Natural killer cell (primary cell): ENCODE measurements at regions not wholly inside any gene's neighbourhood (a gene's known extent, or its start where the extent isn't known, plus 50 kb on each side); places are given as distances from the start of the nearest gene placed in this dataset.

Experiments used
- ATAC-seq, 3 donors: fragments of 150-1000 bp in 2 of 3; fragments of 200-7000 bp in 1 of 3; cut with Tn5 transposase; 1 replicate in 1 of 3; 2 replicates in 2 of 3; pipeline ENCODE4 v1.10.0; 2021; ENCODE audit warnings: mild to moderate bottlenecking in 2 of 3, moderate library complexity in 2 of 3
- DNase-seq, 2 donors: peaks; one replicate each; pipeline versions ENCODE4 v3.0.0 to v3.0.0-alpha.2; 2013 to 2021; ENCODE audit warnings: mixed read lengths in 1 of 2
- H3K27ac ChIP-seq: one replicate; pipeline ENCODE4 v1.5.1; 2013; ENCODE audit warnings: mild to moderate bottlenecking, low read length
- H3K27me3 ChIP-seq: one replicate; pipeline ENCODE4 v1.6.1; 2013; ENCODE audit warnings: low read length; ENCODE audit not compliant: control insufficient read depth, insufficient read depth
- H3K36me3 ChIP-seq: one replicate; pipeline ENCODE4 v1.6.1; 2013; ENCODE audit warnings: low read length; ENCODE audit not compliant: control insufficient read depth, insufficient read depth
- H3K4me1 ChIP-seq: one replicate; pipeline ENCODE4 v1.6.1; 2013; ENCODE audit warnings: low read length; ENCODE audit not compliant: control insufficient read depth, insufficient read depth
- H3K4me3 ChIP-seq: one replicate; pipeline ENCODE4 v1.5.1; 2013; ENCODE audit warnings: low read length
- H3K9me3 ChIP-seq: one replicate; pipeline ENCODE4 v1.6.1; 2013; ENCODE audit warnings: low read length; ENCODE audit not compliant: control insufficient read depth, insufficient read depth
- H3K27ac Mint-ChIP-seq, 2 donors: one replicate each; pipeline ENCODE4 v1.8.0; 2022; ENCODE audit warnings: mild to moderate bottlenecking in 2 of 2, mixed read lengths in 2 of 2, moderate library complexity in 1 of 2
- H3K27me3 Mint-ChIP-seq, 2 donors: one replicate each; pipeline ENCODE4 v1.8.0; 2022; ENCODE audit warnings: low read depth in 2 of 2, mixed read lengths in 2 of 2
- H3K36me3 Mint-ChIP-seq: one replicate; pipeline ENCODE4 v1.8.0; 2022; ENCODE audit warnings: mixed read lengths
- H3K4me1 Mint-ChIP-seq, 2 donors: one replicate each; pipeline ENCODE4 v1.8.0; 2022; ENCODE audit warnings: mixed read lengths in 2 of 2
- H3K4me3 Mint-ChIP-seq: one replicate; pipeline ENCODE4 v1.8.0; 2022; ENCODE audit warnings: mild to moderate bottlenecking, moderate library complexity, mixed read lengths
- H3K9me3 Mint-ChIP-seq, 2 donors: one replicate each; pipeline ENCODE4 v1.8.0; 2022; ENCODE audit warnings: mixed read lengths in 2 of 2
- WGBS: methylation state at CpG from one replicate; pipeline ENCODE4 v1.1.7; 2013; ENCODE audit warnings: missing lambda C conversion rate; ENCODE audit not compliant: insufficient coverage; 5-methylcytosine and 5-hydroxymethylcytosine counted together
- intact Hi-C: fragments of 100-400 bp; cut with micrococcal nuclease; formaldehyde crosslinking; loops from one replicate; pipeline ENCODE4 v1.14.2; 2022
- TF ChIP-seq, protein P1 (sequence below): fragments of 200-600 bp; IDR thresholded peaks from one replicate; pipeline ENCODE4 v1.8.0; 2022; ENCODE audit warnings: antibody characterized with exemption

DNA sequence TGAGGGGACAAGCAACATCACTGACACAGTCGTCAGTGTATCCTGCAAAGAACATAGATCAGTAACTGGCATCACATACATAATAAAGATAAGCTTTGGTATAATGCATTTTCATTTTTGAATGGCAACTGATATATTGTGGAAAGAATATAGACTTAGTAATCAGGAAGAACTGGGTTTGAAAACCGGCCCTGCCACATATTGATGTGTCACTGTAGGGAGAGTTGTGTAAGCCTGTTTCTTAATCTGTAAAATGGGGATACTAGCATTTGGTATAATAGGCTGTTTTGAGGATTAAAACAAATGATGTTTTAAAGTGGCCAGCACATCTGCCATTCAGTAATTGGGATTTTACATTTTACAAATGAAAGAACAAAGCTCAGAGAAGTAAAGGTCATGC is 277.8 kb upstream of the CNTNAP5 start:
- 81% methylated on average over 1 of the region's 2 CpGs for WGBS
- no peak overlapping the region for H3K27ac ChIP-seq

DNA sequence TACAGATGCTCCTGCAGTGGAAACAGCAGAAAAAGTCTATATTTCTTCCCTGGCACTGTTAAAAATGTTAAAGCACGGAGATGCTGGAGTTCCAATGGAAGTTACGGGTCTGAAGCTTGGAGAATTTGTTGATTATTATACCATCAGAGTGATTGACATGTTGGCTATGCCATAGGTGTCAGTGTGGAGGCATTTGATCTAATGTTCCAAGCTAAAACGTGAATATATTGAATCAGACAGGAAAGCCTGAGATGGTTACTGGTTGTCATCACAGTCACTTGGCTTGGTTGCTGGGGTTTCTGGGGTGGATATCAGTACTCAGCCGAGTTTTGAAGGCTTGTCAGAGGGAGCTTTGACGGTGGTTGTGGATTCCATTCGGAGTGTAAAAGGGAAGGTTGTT is 262.9 kb upstream of the CNTNAP5 start:
- H3K4me1 ChIP-seq: no peaks in the 10 kb centered on the region
- DNase-seq (no peak), ATAC-seq (no peak)
- intact Hi-C loops: no loop called here
- no peak overlapping the region for H3K4me3 Mint-ChIP-seq
- no peak overlapping the region for H3K27ac Mint-ChIP-seq
- TF ChIP-seq, protein P1, sequence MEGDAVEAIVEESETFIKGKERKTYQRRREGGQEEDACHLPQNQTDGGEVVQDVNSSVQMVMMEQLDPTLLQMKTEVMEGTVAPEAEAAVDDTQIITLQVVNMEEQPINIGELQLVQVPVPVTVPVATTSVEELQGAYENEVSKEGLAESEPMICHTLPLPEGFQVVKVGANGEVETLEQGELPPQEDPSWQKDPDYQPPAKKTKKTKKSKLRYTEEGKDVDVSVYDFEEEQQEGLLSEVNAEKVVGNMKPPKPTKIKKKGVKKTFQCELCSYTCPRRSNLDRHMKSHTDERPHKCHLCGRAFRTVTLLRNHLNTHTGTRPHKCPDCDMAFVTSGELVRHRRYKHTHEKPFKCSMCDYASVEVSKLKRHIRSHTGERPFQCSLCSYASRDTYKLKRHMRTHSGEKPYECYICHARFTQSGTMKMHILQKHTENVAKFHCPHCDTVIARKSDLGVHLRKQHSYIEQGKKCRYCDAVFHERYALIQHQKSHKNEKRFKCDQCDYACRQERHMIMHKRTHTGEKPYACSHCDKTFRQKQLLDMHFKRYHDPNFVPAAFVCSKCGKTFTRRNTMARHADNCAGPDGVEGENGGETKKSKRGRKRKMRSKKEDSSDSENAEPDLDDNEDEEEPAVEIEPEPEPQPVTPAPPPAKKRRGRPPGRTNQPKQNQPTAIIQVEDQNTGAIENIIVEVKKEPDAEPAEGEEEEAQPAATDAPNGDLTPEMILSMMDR: no peak
- H3K9me3 ChIP-seq: peaks cover 6% of the 10 kb centered on the region
- H3K9me3 Mint-ChIP-seq: peaks cover 10 to 25% of the 10 kb centered on the region in 2 donors
- 88% methylated on average over 5 of the region's 6 CpGs for WGBS
- peaks cover 8% of the 10 kb centered on the region for H3K36me3 Mint-ChIP-seq
- H3K27me3 ChIP-seq: no peaks in the 10 kb centered on the region
- H3K4me1 Mint-ChIP-seq: no peaks in the 10 kb centered on the region
- no peak overlapping the region for H3K4me3 ChIP-seq
- no peaks in the 10 kb centered on the region for H3K27me3 Mint-ChIP-seq
- H3K27ac ChIP-seq: no peak overlapping the region
- no peaks in the 10 kb centered on the region for H3K36me3 ChIP-seq

More for the DNA sequence above, 277.8 kb upstream of the CNTNAP5 start:
- ATAC-seq: no peak
- H3K36me3 Mint-ChIP-seq: no peaks in the 10 kb centered on the region
- no peak overlapping the region for H3K4me3 ChIP-seq
- no peak for DNase-seq
- no peaks in the 10 kb centered on the region for H3K4me1 ChIP-seq
- H3K27me3 Mint-ChIP-seq: no peaks in the 10 kb centered on the region
- H3K9me3 Mint-ChIP-seq: peaks cover 4 to 9% of the 10 kb centered on the region in 2 donors
- H3K36me3 ChIP-seq: no peaks in the 10 kb centered on the region
- H3K9me3 ChIP-seq: no peaks in the 10 kb centered on the region
- intact Hi-C loops: no loop called here
- H3K4me1 Mint-ChIP-seq: no peaks in the 10 kb centered on the region
- no peaks in the 10 kb centered on the region for H3K27me3 ChIP-seq
- TF ChIP-seq, protein P1: no peak
- H3K27ac Mint-ChIP-seq: no peak overlapping the region
- H3K4me3 Mint-ChIP-seq: no peak overlapping the region

DNA sequence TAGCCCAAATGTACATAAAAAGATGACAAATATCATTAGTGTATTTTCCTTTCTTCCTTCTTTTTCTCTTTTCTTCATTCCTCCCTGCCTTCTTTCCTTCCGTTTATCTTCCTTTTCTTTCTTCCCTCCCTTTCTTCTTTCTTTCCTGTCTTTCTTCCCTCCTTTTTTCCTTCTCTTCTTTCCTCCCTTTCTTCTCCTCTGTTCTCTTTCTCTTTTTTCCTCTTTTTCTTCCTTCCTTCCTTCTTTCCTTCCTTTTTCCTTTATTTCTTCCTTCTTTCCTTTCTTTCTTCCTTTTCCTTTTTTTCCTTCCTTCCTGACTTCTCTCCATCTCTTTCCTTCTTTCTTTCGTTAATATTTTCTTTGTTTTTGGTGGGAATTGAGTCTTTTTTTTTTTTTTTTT is 256.9 kb upstream of the CNTNAP5 start:
- H3K4me1 Mint-ChIP-seq: peaks cover 0 to 6% of the 10 kb centered on the region in 2 donors
- H3K4me3 Mint-ChIP-seq: no peak overlapping the region

DNA sequence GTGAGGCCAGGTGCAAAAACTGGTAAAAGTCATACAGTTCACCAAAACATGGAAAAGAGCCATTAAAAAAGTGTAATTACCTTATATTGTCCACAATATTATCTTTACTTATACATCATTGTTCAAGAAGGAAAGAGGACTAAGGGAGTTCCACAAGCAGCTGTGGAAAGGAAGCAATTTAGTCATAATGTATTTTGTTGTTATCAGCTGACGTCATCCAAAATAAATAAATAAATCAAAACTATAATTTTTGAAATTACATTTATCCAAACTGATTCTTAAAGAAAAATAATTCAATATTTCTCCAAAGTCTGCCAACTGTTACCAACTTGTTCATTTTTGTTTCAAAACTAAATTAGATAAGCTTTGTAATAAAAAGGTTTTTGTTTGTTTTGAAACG is 256.1 kb upstream of the CNTNAP5 start:
- TF ChIP-seq, protein P1: no peak
- no peak for DNase-seq
- no peak for ATAC-seq
- Histone ChIP-seq H3K27ac (no peak overlapping the region), H3K4me3 (no peak overlapping the region), H3K27me3 (no peaks in the 10 kb centered on the region), H3K36me3 (no peaks in the 10 kb centered on the region), H3K9me3 (peaks cover 8% of the 10 kb centered on the region), H3K4me1 (no peaks in the 10 kb centered on the region)
- Mint-ChIP-seq H3K4me3 (no peak overlapping the region), H3K27ac (no peak overlapping the region), H3K9me3 (peaks cover 9 to 22% of the 10 kb centered on the region in 2 donors), H3K36me3 (no peaks in the 10 kb centered on the region), H3K4me1 (peaks cover 0 to 6% of the 10 kb centered on the region in 2 donors), H3K27me3 (no peaks in the 10 kb centered on the region)
- WGBS: 100% methylated on average over 1 of the region's 2 CpGs
- intact Hi-C loops: no loop called here

More for the DNA sequence above, 256.9 kb upstream of the CNTNAP5 start:
- Histone ChIP-seq H3K4me3 (no peak overlapping the region), H3K4me1 (no peaks in the 10 kb centered on the region), H3K9me3 (peaks cover 8% of the 10 kb centered on the region), H3K27ac (no peak overlapping the region), H3K36me3 (no peaks in the 10 kb centered on the region), H3K27me3 (no peaks in the 10 kb centered on the region)
- H3K36me3 Mint-ChIP-seq: no peaks in the 10 kb centered on the region
- ATAC-seq: no peak
- no peaks in the 10 kb centered on the region for H3K27me3 Mint-ChIP-seq
- no peak for DNase-seq
- intact Hi-C loops: no loop called here
- TF ChIP-seq, protein P1: no peak
- H3K27ac Mint-ChIP-seq: no peak overlapping the region
- WGBS: 92% methylated on average over 1 of the region's 2 CpGs
- peaks cover 11 to 22% of the 10 kb centered on the region in 2 donors for H3K9me3 Mint-ChIP-seq
